GM06990 (cell line): ENCODE measurements at regions not wholly inside any gene's neighbourhood (a gene's known extent, or its start where the extent isn't known, plus 50 kb on each side); places are given as distances from the start of the nearest gene placed in this dataset.

Source experiments
- DNase-seq: peaks from one replicate; pipeline ENCODE4 v3.0.0-alpha.2; 2011; ENCODE audit not compliant: insufficient read length; ENCODE audit errors: extremely low read depth
- H3K27me3 ChIP-seq: replicated peaks from 2 replicates; pipeline ENCODE4 v1.6.0; 2011; ENCODE audit warnings: low read length; ENCODE audit not compliant: control insufficient read depth, insufficient read depth
- H3K36me3 ChIP-seq: 2 replicates; pipeline ENCODE4 v1.5.1; 2011; ENCODE audit warnings: low read length; ENCODE audit not compliant: control insufficient read depth, insufficient read depth
- H3K4me3 ChIP-seq: replicated peaks from 2 replicates; pipeline ENCODE4 v1.5.1; 2011; ENCODE audit warnings: low read depth, mild to moderate bottlenecking, control low read depth, low read length
- CTCF ChIP-seq: IDR thresholded peaks from 2 replicates; pipeline ENCODE4 v1.5.1; 2011; ENCODE audit warnings: low read length, control low read depth, mild to moderate bottlenecking, inconsistent platforms; ENCODE audit not compliant: insufficient read depth, poor library complexity, severe bottlenecking

GRCh38 chr1:162985816-162986435, 83.2 kb upstream of the RGS4 start:
- H3K36me3 ChIP-seq = no peaks in the 10 kb centered on the region
- no peak for TF ChIP-seq CTCF

GRCh38 chr1:162984699-162985098, 84.5 kb upstream of the RGS4 start:
- TF ChIP-seq CTCF = no peak
- Histone ChIP-seq H3K27me3 (no peaks in the 10 kb centered on the region), H3K36me3 (no peaks in the 10 kb centered on the region), H3K4me3 (no peak overlapping the region)
- DNase-seq = no peak

More at GRCh38 chr1:162985816-162986435, 83.2 kb upstream of the RGS4 start:
- H3K4me3 ChIP-seq = no peak overlapping the region
- DNase-seq = no peak
- H3K27me3 ChIP-seq = no peaks in the 10 kb centered on the region

GRCh38 chr1:162983671-162984425, 85.3 kb upstream of the RGS4 start:
- DNase-seq = no peak
- Histone ChIP-seq H3K4me3 (no peak overlapping the region), H3K36me3 (no peaks in the 10 kb centered on the region), H3K27me3 (no peaks in the 10 kb centered on the region)
- TF ChIP-seq CTCF = no peak

- H3K4me3 ChIP-seq = no peak overlapping the region
- TF ChIP-seq CTCF = no peak
- no peak for DNase-seq
- H3K27me3 ChIP-seq = no peaks in the 10 kb centered on the region
- no peaks in the 10 kb centered on the region for H3K36me3 ChIP-seq
Observed at GRCh38 chr1:162982364-162982763, 86.8 kb upstream of the RGS4 start.

- no peaks in the 10 kb centered on the region for H3K27me3 ChIP-seq
- H3K36me3 ChIP-seq = no peaks in the 10 kb centered on the region
- DNase-seq = no peak
- TF ChIP-seq CTCF = no peak
- H3K4me3 ChIP-seq = no peak overlapping the region
Observed at GRCh38 chr1:162977944-162978568, 91.1 kb upstream of the RGS4 start.
